HEK293 (cell line): ENCODE measurements at regions not wholly inside any gene's neighbourhood (a gene's known extent, or its start where the extent isn't known, plus 50 kb on each side); places are given as distances from the start of the nearest gene placed in this dataset.

Experiments
- CTCF ChIA-PET: fragments of 350-600 bp; formaldehyde crosslinking; extraction: SDS; loops from one replicate; lab custom pipeline; 2021; ENCODE audit warnings: antibody characterized with exemption; lab: Yijun Ruan, JAX
- POLR2A ChIA-PET: fragments of 300-600 bp; formaldehyde crosslinking; extraction: SDS; loops from one replicate; lab custom pipeline; 2020; ENCODE audit warnings: antibody characterized with exemption, inconsistent platforms; lab: Yijun Ruan, JAX
- H3K27ac ChIP-seq: fragments of 200-500 bp; sonication (Bioruptor generic); 2 replicates; pipeline ENCODE4 v1.5.1; 2014; ENCODE audit warnings: low read depth, low read length, control low read depth, inconsistent platforms; ENCODE audit errors: extremely low read depth
- H3K36me3 ChIP-seq, 2 experiments: fragments of 200-500 bp in 1 of 2; sonication (Bioruptor generic) in 1 of 2; 1 replicate in 1 of 2; 2 replicates in 1 of 2; pipeline ENCODE4 v1.5.1; 2014 to 2017; ENCODE audit warnings: inconsistent platforms in 2 of 2, low read length in 2 of 2; ENCODE audit not compliant: control insufficient read depth in 2 of 2, insufficient read depth in 1 of 2
- H3K4me1 ChIP-seq: fragments of 200-500 bp; sonication (Bioruptor generic); 2 replicates; pipeline ENCODE4 v1.5.1; 2014; ENCODE audit warnings: mild to moderate bottlenecking, low read length, inconsistent platforms; ENCODE audit not compliant: control insufficient read depth, insufficient read depth
- H3K4me3 ChIP-seq: 2 replicates; pipeline ENCODE4 v1.5.1; 2011; ENCODE audit warnings: low read depth, mild to moderate bottlenecking, control low read depth, low read length, moderate library complexity
- H3K9me3 ChIP-seq: fragments of 200-500 bp; sonication (Bioruptor generic); 2 replicates; pipeline ENCODE4 v1.5.1; 2014; ENCODE audit warnings: low read depth, low read length, inconsistent platforms; ENCODE audit not compliant: control insufficient read depth, insufficient read depth
- BCL11A ChIP-seq: fragments of 450-650 bp; formaldehyde crosslinking; IDR thresholded peaks from 2 replicates; pipeline ENCODE4 v1.5.1; 2016; ENCODE audit warnings: low read depth, missing biosample characterization, missing genetic modification characterization
- BCL11B ChIP-seq: fragments of 450-650 bp; formaldehyde crosslinking; IDR thresholded peaks from 2 replicates; pipeline ENCODE4 v1.5.1; 2016; ENCODE audit warnings: low read depth, missing biosample characterization, missing genetic modification characterization
- MZF1 ChIP-seq: fragments of 450-650 bp; formaldehyde crosslinking; IDR thresholded peaks from 2 replicates; pipeline ENCODE4 v1.5.1; 2017; ENCODE audit warnings: missing biosample characterization, missing genetic modification characterization, borderline replicate concordance
- SP3 ChIP-seq: fragments of 450-650 bp; formaldehyde crosslinking; IDR thresholded peaks from 2 replicates; pipeline ENCODE4 v1.5.1; 2016; ENCODE audit warnings: missing biosample characterization, missing genetic modification characterization
- TCF7L2 ChIP-seq: IDR thresholded peaks from 2 replicates; pipeline ENCODE4 v1.6.1; 2011; ENCODE audit warnings: low read depth, mild to moderate bottlenecking, inconsistent platforms, low read length, moderate library complexity, borderline replicate concordance
- WT1 ChIP-seq: fragments of 450-650 bp; formaldehyde crosslinking; IDR thresholded peaks from 2 replicates; pipeline ENCODE4 v1.5.1; 2016; ENCODE audit warnings: missing biosample characterization, missing genetic modification characterization
- ZFP41 ChIP-seq: fragments of 450-650 bp; formaldehyde crosslinking; IDR thresholded peaks from 2 replicates; pipeline ENCODE4 v1.5.1; 2016; ENCODE audit warnings: missing biosample characterization, missing genetic modification characterization, borderline replicate concordance
- ZNF132 ChIP-seq: fragments of 450-650 bp; formaldehyde crosslinking; IDR thresholded peaks from 2 replicates; pipeline ENCODE4 v1.5.1; 2017; ENCODE audit warnings: missing biosample characterization, missing genetic modification characterization, borderline replicate concordance
- ZNF174 ChIP-seq: fragments of 450-650 bp; formaldehyde crosslinking; IDR thresholded peaks from 2 replicates; pipeline ENCODE4 v1.5.0; 2017; ENCODE audit warnings: missing biosample characterization, mild to moderate bottlenecking, missing genetic modification characterization
- ZNF175 ChIP-seq: fragments of 450-650 bp; formaldehyde crosslinking; IDR thresholded peaks from 2 replicates; pipeline ENCODE4 v1.5.1; 2016; ENCODE audit warnings: missing biosample characterization, missing genetic modification characterization
- ZNF221 ChIP-seq: fragments of 450-650 bp; formaldehyde crosslinking; IDR thresholded peaks from 2 replicates; pipeline ENCODE4 v1.5.1; 2017; ENCODE audit warnings: missing biosample characterization, missing genetic modification characterization, borderline replicate concordance
- ZNF274 ChIP-seq, 2 experiments: fragments of 200-500 bp in 1 of 2; fragments of 450-650 bp in 1 of 2; sonication (Bioruptor generic) in 1 of 2; formaldehyde crosslinking in 1 of 2; IDR thresholded peaks; 2 replicates each; pipeline versions ENCODE4 v1.5.1 to v1.6.1; 2014 to 2016; ENCODE audit warnings: borderline replicate concordance in 1 of 2, inconsistent platforms in 1 of 2, low read length in 1 of 2, missing biosample characterization in 1 of 2, missing genetic modification characterization in 1 of 2
- ZNF302 ChIP-seq: fragments of 450-650 bp; formaldehyde crosslinking; IDR thresholded peaks from 2 replicates; pipeline ENCODE4 v1.5.1; 2016; ENCODE audit warnings: missing biosample characterization, missing genetic modification characterization, low read depth
- ZNF341 ChIP-seq: fragments of 450-650 bp; formaldehyde crosslinking; IDR thresholded peaks from 2 replicates; pipeline ENCODE4; 2016; ENCODE audit warnings: low read depth, missing biosample characterization, missing genetic modification characterization
- ZNF350 ChIP-seq: fragments of 450-650 bp; formaldehyde crosslinking; IDR thresholded peaks from 2 replicates; pipeline ENCODE4 v1.5.0; 2017; ENCODE audit warnings: missing biosample characterization, mild to moderate bottlenecking, missing genetic modification characterization
- ZNF366 ChIP-seq: fragments of 450-650 bp; formaldehyde crosslinking; conservative IDR thresholded peaks from 2 replicates; pipeline ENCODE4 v1.5.1; 2016; ENCODE audit warnings: missing biosample characterization, missing genetic modification characterization
- ZNF416 ChIP-seq: fragments of 450-650 bp; formaldehyde crosslinking; IDR thresholded peaks from 2 replicates; pipeline ENCODE4 v1.5.1; 2016; ENCODE audit warnings: missing biosample characterization, missing genetic modification characterization
- ZNF423 ChIP-seq: fragments of 450-650 bp; formaldehyde crosslinking; IDR thresholded peaks from 2 replicates; pipeline ENCODE4 v1.5.1; 2016; ENCODE audit warnings: missing biosample characterization, missing genetic modification characterization
- ZNF626 ChIP-seq: fragments of 450-650 bp; sonication (Bioruptor Pico); formaldehyde crosslinking; IDR thresholded peaks from 2 replicates; pipeline ENCODE4 v1.5.1; 2018; ENCODE audit warnings: missing biosample characterization, missing genetic modification characterization, inconsistent platforms
- ZNF654 ChIP-seq: fragments of 450-650 bp; formaldehyde crosslinking; IDR thresholded peaks from 2 replicates; pipeline ENCODE4 v1.5.1; 2016; ENCODE audit warnings: low read depth, missing biosample characterization, missing genetic modification characterization
- ZNF670 ChIP-seq: fragments of 450-650 bp; formaldehyde crosslinking; IDR thresholded peaks from 2 replicates; pipeline ENCODE4 v1.5.1; 2016; ENCODE audit warnings: missing biosample characterization, missing genetic modification characterization, low read depth
- ZNF768 ChIP-seq: fragments of 450-650 bp; formaldehyde crosslinking; IDR thresholded peaks from 2 replicates; pipeline ENCODE4 v1.5.1; 2018; ENCODE audit warnings: missing biosample characterization, mild to moderate bottlenecking, missing genetic modification characterization
- TF ChIP-seq, protein P1 (sequence below): fragments of 450-650 bp; formaldehyde crosslinking; IDR thresholded peaks from 2 replicates; pipeline ENCODE4 v1.5.1; 2016; ENCODE audit warnings: missing biosample characterization, missing genetic modification characterization
- TF ChIP-seq, protein P2 (sequence below): fragments of 450-650 bp; formaldehyde crosslinking; IDR thresholded peaks from 2 replicates; pipeline ENCODE4 v1.5.1; 2016; ENCODE audit warnings: missing biosample characterization, missing genetic modification characterization

DNA sequence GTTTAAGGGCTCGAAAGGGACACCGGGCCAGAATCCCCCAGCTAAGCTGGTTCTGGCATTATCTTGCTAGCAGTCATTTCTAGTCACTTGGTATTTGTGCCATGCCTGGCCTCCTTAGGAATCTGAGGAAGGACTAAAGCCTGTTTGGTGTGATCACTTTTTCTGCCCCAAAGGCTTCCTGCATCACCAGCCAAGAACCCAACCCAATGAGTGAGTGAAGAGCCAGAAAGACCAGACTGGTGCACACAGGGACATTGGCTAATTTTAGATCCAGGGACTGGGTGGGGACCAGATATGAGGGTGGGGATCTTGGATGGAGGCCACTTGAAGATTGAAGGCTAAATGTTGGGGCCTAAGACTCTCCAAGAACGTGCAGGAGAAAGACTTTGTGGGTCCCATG, 411.9 kb upstream of the TNP1 start:
- no peaks in the 10 kb centered on the region for H3K4me1 ChIP-seq
- POLR2A ChIA-PET: no interaction called here

DNA sequence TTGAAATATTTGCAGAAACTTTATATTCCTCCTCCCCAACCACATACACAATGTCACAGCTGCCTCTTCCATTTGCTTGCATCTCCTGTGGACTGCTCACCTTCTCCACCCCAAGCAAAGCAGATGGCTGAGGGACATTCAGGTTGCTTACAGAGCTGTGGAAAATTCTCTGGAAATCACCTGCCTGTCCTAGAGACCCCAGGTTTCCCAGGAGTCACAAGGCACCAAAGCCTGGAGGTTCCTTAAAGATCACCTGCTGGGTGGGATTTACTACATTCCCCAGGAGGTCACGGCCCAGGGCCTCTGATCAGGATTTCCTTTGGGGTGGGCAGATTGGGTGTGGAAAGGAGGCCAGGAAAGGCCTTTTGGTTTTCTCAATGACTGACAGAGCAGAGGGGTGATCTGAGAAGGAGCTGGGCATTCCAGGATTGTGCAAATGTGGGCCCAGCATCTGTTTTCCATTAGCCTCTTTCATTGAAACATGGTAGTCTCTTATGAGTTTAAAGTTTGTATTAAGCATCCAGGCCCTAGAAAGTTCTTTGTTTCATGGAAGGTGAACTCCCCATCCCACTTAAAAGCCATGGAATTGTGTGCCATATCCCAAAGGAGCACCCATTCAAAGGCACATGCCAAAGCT, 410.7 kb upstream of the TNP1 start:
- TF ChIP-seq ZNF366 (tag by site-specific recombination): no peak
- TF ChIP-seq ZNF274 (IDR thresholded peaks at IDR 0.05; ENCODE audit: low read length): no peak
- TF ChIP-seq ZNF274 (tag by site-specific recombination; IDR thresholded peaks at IDR 0.05; ENCODE audit: borderline replicate concordance): no peak
- no peak for TF ChIP-seq TCF7L2
- TF ChIP-seq ZNF175: no peak
- no peak for TF ChIP-seq ZNF302 (tag by site-specific recombination)
- no peak for TF ChIP-seq BCL11B (tag by site-specific recombination)
- Histone ChIP-seq H3K36me3 (no peaks in the 10 kb centered on the region), H3K9me3 (no peaks in the 10 kb centered on the region), H3K4me1 (no peaks in the 10 kb centered on the region), H3K27ac (no peak overlapping the region), H3K4me3 (no peak overlapping the region)
- ChIA-PET CTCF (interaction anchor here (1.4 kb wide), 1 partner anchor 128 kb away, joined by 3 read pairs; no protein-coding TSS in a partner anchor), POLR2A (no interaction called here)

More for the DNA sequence above, 411.9 kb upstream of the TNP1 start:
- Histone ChIP-seq H3K4me3 (no peak overlapping the region), H3K27ac (no peak overlapping the region), H3K36me3 (no peaks in the 10 kb centered on the region), H3K9me3 (no peaks in the 10 kb centered on the region)
- CTCF ChIA-PET: no interaction called here
- TF ChIP-seq WT1: no peak
- no peak for TF ChIP-seq ZNF670 (tag by site-specific recombination)
- TF ChIP-seq ZNF221 (tag by site-specific recombination): no peak
- no peak for TF ChIP-seq ZNF132 (tag by site-specific recombination)
- no peak for TF ChIP-seq MZF1 (tag by site-specific recombination)
- no peak for TF ChIP-seq ZNF174
- TF ChIP-seq ZNF626 (tag by site-specific recombination): no peak
- TF ChIP-seq ZNF350: no peak
- no peak for TF ChIP-seq ZNF423
- TF ChIP-seq, protein P1, sequence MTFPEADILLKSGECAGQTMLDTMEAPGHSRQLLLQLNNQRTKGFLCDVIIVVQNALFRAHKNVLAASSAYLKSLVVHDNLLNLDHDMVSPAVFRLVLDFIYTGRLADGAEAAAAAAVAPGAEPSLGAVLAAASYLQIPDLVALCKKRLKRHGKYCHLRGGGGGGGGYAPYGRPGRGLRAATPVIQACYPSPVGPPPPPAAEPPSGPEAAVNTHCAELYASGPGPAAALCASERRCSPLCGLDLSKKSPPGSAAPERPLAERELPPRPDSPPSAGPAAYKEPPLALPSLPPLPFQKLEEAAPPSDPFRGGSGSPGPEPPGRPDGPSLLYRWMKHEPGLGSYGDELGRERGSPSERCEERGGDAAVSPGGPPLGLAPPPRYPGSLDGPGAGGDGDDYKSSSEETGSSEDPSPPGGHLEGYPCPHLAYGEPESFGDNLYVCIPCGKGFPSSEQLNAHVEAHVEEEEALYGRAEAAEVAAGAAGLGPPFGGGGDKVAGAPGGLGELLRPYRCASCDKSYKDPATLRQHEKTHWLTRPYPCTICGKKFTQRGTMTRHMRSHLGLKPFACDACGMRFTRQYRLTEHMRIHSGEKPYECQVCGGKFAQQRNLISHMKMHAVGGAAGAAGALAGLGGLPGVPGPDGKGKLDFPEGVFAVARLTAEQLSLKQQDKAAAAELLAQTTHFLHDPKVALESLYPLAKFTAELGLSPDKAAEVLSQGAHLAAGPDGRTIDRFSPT (tag by site-specific recombination): no peak
- no peak for TF ChIP-seq ZNF341 (tag by site-specific recombination)
- TF ChIP-seq, protein P2, sequence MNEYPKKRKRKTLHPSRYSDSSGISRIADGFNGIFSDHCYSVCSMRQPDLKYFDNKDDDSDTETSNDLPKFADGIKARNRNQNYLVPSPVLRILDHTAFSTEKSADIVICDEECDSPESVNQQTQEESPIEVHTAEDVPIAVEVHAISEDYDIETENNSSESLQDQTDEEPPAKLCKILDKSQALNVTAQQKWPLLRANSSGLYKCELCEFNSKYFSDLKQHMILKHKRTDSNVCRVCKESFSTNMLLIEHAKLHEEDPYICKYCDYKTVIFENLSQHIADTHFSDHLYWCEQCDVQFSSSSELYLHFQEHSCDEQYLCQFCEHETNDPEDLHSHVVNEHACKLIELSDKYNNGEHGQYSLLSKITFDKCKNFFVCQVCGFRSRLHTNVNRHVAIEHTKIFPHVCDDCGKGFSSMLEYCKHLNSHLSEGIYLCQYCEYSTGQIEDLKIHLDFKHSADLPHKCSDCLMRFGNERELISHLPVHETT (tag by site-specific recombination): no peak
- no peak for TF ChIP-seq ZNF768 (tag by site-specific recombination)
- TF ChIP-seq ZNF416 (tag by site-specific recombination): no peak
- TF ChIP-seq SP3: no peak
- no peak for TF ChIP-seq BCL11A (tag by site-specific recombination)
- no peak for TF ChIP-seq ZFP41 (tag by site-specific recombination)
- no peak for TF ChIP-seq ZNF654 (tag by site-specific recombination)
